Cardiac muscle cell (in vitro differentiated cells and primary cell): ENCODE measurements at regions not wholly inside any gene's neighbourhood (a gene's known extent, or its start where the extent isn't known, plus 50 kb on each side); places are given as distances from the start of the nearest gene placed in this dataset.

Experiments
- DNase-seq, 2 donors: peaks; one replicate each; pipeline versions ENCODE4 v3.0.0 to v3.0.0-alpha.2; 2010 to 2017; ENCODE audit warnings: low read depth in 1 of 2, low spot score in 1 of 2
- H3K27ac ChIP-seq: fragments of 200-600 bp; sonication (generic); 2 replicates; pipeline ENCODE4 v1.5.1; 2016
- H3K27me3 ChIP-seq: fragments of 200-600 bp; sonication (generic); 2 replicates; pipeline ENCODE4 v1.6.0; 2016; ENCODE audit warnings: control low read depth
- H3K36me3 ChIP-seq: fragments of 200-600 bp; sonication (generic); 2 replicates; pipeline ENCODE4 v1.5.1; 2016; ENCODE audit warnings: control low read depth
- H3K4me1 ChIP-seq: fragments of 200-600 bp; sonication (generic); 2 replicates; pipeline ENCODE4 v1.8.1; 2017; ENCODE audit warnings: low read depth, mild to moderate bottlenecking, mixed run types
- H3K4me3 ChIP-seq: fragments of 200-600 bp; sonication (generic); 2 replicates; pipeline ENCODE4 v1.5.1; 2016; ENCODE audit warnings: mild to moderate bottlenecking
- H3K9me3 ChIP-seq: fragments of 200-600 bp; sonication (generic); 2 replicates; pipeline ENCODE4 v1.5.1; 2017; ENCODE audit warnings: low read depth, mild to moderate bottlenecking, control low read depth
- CTCF ChIP-seq: IDR thresholded peaks from 2 replicates; pipeline ENCODE4 v1.5.1; 2012; ENCODE audit warnings: low read depth, mild to moderate bottlenecking, low read length

DNA sequence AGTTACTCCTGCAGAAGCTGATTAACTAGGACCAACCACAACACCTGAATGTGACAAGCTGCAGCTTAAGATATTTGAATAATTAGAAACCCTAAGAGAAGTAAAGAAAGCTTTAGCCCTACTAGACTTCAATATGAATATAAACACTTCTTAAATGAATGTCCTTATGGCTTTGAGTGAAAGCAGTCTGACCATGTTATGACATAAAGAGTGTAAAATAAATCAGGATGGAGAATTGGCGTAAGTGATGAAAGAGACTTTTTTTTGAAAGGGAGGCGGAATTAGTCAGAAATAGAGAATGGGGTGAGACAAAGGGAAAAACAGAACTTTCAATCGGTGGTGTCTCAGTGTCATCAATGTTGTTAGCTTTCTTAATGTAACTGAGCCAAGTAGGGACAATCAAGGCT lies 117.2 kb upstream of the MAGEB16 start:
- DNase-seq = no peak
- H3K4me1 ChIP-seq = no peaks in the 10 kb centered on the region
- H3K9me3 ChIP-seq = no peaks in the 10 kb centered on the region
- no peak overlapping the region for H3K4me3 ChIP-seq
- H3K27ac ChIP-seq = no peak overlapping the region
- H3K27me3 ChIP-seq = no peaks in the 10 kb centered on the region
- H3K36me3 ChIP-seq = no peaks in the 10 kb centered on the region
- TF ChIP-seq CTCF = no peak

GRCh38 chrX:35682476-35682875 lies 115.7 kb upstream of the MAGEB16 start:
- Histone ChIP-seq H3K9me3 (no peaks in the 10 kb centered on the region), H3K4me1 (no peaks in the 10 kb centered on the region), H3K4me3 (no peak overlapping the region), H3K36me3 (no peaks in the 10 kb centered on the region), H3K27ac (no peak overlapping the region), H3K27me3 (no peaks in the 10 kb centered on the region)
- no peak for DNase-seq
- TF ChIP-seq CTCF = no peak

- H3K27me3 ChIP-seq = no peaks in the 10 kb centered on the region
- H3K36me3 ChIP-seq = no peaks in the 10 kb centered on the region
- TF ChIP-seq CTCF = no peak
- H3K27ac ChIP-seq = no peak overlapping the region
- DNase-seq = no peak
- no peaks in the 10 kb centered on the region for H3K4me1 ChIP-seq
- no peaks in the 10 kb centered on the region for H3K9me3 ChIP-seq
- H3K4me3 ChIP-seq = no peak overlapping the region
These were observed 101.3 kb upstream of the MAGEB16 start for GRCh38 chrX:35696760-35697234.

DNA sequence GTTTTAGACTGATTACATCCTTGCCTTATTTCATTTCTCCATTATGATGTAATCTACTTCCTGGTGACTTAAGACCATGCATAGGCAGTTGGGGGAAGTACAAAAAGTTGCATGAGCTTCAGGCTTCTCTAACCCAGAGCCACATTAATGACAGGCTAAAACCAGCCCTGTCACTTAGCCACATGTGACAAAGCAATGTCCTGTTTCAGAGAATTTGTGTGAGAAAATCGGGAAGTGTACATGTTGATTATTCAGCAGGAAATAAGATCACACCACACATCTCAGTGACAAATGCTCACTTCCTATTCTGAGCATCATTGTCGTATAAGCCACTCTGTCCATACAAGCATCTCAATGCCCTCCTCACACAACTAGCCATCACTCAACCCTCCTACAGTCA lies 98.5 kb upstream of the MAGEB16 start:
- Histone ChIP-seq H3K27ac (no peak overlapping the region), H3K36me3 (no peaks in the 10 kb centered on the region), H3K4me1 (no peaks in the 10 kb centered on the region), H3K9me3 (no peaks in the 10 kb centered on the region), H3K27me3 (no peaks in the 10 kb centered on the region), H3K4me3 (no peak overlapping the region)
- no peak for TF ChIP-seq CTCF
- no peak for DNase-seq

DNA sequence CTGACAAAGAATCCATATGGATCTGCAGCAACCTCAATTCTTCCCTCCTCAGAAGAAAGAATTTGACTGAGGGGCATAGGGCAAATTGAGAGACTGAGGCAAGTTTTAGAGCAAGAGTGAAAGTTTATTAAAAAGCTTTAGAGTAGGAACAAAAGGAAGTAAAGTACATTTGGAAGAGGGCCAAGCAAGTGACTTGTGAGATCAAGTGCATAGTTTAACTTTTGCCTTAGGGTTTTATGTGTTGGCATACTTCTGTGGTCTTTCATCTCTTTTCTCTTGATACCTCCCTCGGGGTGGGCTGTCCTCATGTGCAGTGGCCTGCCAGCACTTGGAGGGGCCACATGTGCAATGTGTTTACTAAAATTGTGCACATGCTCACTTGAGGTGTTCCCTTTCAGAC lies 98.0 kb upstream of the MAGEB16 start:
- no peaks in the 10 kb centered on the region for H3K36me3 ChIP-seq
- H3K4me1 ChIP-seq = no peaks in the 10 kb centered on the region
- H3K27me3 ChIP-seq = no peaks in the 10 kb centered on the region
- H3K4me3 ChIP-seq = no peak overlapping the region
- TF ChIP-seq CTCF = no peak
- no peak for DNase-seq
- H3K27ac ChIP-seq = no peak overlapping the region
- H3K9me3 ChIP-seq = no peaks in the 10 kb centered on the region

DNA sequence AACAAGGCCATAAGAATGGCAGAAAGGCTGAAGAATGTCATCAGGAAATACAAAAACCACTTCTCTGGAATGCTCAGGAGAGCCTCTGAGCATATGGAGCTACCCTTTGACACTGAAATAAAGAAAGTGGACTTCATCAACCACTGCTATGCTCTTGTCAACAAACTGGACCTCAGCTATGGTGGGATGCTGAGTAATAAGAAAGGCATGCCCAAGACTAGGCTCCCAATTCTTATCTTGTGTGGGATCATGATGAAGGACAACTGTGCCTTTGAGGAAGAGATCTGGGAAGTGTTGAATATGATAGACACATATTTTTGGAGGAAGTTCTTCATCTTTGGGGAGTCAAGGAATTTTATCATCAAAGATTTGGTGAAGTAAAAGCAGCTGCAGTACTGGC lies 86.9 kb upstream of the MAGEB16 start:
- TF ChIP-seq CTCF = no peak
- DNase-seq = no peak
- Histone ChIP-seq H3K27me3 (no peaks in the 10 kb centered on the region), H3K36me3 (no peaks in the 10 kb centered on the region), H3K9me3 (no peaks in the 10 kb centered on the region), H3K27ac (no peak overlapping the region), H3K4me1 (no peaks in the 10 kb centered on the region), H3K4me3 (no peak overlapping the region)
